ENCODE measurements at regions not wholly inside any gene's neighbourhood (a gene's known extent, or its start where the extent isn't known, plus 50 kb on each side); places are given as distances from the start of the nearest gene placed in this dataset.
A peak's percentile ranks its signal among the peaks of the same experiment; 100 is the strongest.

DNA sequence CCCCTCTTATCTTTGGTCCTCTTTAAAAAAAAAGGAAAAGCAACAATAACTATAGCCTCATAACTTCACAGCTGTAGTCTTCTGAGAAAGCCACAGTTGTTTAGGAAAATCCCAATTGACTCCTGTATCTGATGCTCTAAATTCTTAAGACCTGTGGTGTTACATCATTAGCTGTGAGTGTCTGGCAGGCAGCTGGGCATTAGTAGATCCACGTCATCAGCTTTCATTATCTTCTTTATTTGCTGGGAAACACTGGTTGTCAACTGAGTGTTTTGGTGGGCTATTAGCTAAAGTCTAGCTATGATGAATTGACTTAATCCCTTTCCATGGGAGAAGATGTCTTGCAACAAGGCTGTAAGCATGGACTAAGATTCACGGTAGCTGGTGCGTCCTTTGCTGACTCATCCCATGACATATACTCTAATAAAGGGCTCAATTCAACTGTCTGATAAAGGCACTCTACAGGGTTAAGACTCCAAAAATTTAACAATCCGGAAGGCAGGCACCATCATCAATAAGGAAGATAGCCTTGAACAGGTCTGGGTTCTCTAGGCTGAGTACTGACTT lies 517.2 kb downstream of the PLCL1 start:
- DNase-seq, result no peak

DNA sequence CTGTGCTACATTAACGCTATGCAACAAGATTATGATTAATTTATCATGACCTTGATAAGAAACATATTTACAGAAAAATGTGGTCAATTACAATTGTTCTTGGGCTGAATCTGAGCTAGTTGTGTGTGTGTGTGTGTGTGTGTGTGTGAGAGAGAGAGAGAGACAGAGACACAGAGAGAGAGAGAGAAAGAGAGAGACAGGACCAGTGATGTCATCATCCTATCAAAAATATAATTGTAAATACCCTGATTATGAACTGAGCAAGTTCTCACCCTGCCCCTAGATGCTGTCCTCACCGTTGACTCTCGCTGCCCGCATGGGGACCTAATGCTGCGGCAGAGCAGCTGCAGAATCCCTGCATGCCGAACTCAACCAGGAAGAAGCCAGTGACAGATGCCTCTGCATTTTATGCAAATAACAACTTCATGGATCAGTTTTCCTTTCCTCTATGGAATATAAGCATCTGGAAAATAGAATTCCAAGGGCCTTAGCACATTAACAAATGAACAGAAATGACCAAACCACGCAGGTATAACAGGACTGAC lies 512.5 kb downstream of the PLCL1 start:
- no peak for DNase-seq

DNA sequence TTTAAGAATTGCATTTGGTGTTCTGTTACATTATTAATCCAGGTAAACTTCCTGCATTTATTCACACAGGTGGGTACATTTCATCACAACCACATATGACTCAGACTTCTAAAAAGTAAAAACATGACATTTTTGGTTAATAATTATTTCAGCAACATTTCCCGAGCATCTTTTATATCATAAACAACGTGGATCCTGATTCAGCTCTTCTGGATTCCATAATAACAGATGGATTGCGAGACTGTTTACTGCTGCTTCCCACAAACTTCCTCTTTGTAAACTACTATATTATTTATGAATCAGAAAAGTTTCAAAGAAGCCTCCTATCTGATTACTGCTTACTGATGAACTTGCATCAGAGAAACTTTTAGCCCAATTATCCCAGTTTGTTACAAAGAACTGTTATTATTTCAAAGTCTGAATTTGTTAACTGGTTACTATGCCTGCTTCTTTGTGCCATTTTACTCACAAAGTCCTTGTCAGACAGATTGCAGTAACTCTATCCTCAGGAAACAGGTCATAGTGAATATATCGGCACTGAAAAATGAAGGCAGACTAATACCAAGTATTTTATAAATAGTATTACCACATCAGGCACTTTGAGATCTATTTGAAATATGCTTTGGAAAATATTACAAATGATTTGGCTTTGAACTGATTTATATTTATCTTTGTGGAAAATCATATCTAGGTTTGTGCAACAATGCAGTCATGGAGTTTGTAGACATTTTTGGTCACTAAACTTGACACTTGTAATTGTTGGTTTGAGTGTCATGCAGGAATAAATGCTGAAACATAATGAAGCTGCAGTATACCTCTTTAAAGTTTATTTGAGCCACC lies 511.6 kb downstream of the PLCL1 start:
- no peak for DNase-seq

DNA sequence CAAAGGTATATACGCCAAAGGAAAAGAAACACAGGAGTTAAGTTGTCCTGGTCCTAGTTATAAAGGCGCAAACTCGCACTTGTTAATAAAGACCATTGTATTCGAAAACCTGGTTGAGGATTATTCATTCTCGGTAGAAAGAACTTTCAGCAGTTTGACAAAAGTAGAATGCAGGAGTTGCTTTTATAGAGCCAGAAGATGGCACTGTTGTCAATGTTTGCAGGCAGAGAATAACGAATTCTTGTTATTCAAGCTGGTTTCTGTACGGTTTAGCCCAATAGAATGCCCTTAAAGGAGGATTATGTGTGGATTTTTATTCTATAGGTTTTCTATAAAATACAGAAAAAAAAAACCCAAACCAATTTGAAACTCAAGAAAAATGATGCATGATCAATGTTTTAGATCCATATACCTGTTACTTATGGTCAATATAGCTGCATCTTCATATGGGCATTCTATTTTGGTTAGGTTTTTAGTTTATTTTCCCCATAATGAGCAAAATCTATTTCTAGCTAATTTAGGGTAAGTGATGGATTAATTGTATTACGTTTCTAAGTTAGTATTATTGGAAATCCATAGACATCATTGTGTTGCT lies 510.3 kb downstream of the PLCL1 start:
- no peak for DNase-seq

DNA sequence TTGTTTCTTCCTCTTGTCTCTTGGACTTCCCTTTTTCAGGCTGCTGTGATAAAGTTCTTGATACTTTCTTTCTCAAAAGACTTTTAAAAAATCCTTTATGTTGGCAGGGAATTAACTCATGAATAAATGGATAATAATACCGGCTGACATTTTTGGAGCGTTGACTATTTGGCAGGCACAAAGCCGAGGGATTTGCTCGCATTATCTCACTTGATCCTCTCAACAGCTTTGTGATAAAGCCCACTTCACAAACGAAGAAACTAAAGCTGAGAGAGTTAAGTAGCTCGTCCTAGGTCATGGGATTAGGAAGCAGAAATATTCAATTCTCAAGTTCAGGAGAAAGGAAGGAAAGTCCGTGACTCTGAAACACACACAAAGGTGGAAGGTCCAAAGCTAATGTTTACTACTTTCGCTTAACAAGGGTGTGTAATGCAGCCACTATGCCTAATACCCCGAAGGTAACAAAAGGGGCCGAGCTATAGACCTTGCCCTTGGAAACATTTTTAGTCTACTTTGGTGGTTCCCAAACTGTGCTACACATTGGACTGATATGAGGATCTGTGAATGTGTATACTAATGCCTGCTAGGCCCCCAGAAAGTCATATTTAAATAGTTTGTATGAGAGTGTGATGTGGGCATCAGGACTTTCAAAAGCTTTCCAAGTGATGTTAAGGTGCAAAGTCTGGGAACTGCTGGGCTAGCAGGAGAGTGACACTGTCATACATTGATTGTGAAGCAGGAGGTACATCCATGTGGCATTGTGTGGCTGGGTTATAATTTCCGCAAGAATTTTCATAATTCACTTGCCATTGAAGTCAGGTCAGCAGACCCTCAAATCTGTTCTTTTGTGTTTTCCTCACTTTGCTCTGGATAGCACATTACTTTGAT lies 508.4 kb downstream of the PLCL1 start:
- no peak for DNase-seq

DNA sequence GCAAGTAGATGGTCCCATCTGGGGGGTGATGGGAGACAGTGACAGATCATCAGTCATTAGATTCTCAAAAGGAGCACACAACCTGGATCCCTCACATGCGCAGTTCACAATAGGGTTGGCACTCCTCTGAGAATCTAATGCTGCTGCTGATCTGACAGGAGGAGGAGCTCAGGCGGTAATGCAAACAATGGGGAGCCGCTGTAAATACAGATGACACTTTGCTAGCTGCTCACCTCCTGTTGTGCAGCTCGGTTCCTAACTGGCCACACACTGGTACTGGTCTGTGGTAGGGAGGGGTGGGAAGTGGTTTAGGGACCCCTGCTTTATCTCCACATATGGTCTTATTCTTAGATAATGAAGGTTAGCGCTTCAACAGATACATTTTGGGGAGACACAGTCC lies 506.6 kb downstream of the PLCL1 start:
- DNase-seq, result no peak

DNA sequence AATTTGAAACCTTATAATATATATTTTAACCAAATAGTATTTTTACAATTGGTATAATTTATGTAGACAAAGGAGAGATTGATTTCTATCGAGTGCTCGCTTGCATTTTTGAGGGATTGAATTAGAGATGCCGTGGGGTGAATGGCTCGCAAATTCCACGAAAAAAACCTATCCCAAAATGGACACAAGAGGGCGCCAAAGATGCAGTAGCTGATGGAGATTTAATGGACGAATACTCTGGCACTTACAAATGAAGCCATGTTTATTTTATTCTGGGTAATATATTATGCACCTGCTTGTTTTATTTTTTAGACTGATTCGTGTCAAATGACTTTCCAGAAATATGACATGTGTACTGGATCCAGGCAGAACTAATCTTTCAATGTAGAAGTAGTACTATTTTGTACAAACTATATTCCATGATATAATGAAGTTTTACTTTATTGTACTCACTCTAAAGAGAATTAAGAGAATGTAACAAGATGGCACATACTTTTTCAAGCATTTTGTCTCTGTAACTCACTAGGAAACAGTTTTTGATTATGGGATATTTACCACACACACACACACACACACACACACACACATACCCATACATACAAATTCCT lies 505.4 kb downstream of the PLCL1 start:
- peak; percentile 66 for DNase-seq

DNA sequence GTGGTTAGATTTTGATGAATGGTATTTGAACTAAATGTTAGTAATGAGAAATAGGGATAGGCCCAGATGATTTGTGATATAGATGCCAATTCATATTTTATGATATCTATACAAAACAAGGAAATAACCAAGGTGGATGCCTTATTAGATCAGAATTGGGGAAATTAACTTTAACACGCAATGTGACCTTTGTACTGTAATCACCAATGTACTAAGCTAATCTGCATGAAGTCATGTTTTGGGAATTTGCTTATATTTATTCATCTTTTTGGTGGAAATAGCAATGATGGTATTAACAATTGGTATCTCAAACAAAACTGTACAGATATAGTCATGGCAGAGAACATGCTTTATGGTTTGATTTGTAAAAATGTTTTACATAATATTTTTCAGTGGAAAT lies 504.7 kb downstream of the PLCL1 start:
- no peak for DNase-seq

DNA sequence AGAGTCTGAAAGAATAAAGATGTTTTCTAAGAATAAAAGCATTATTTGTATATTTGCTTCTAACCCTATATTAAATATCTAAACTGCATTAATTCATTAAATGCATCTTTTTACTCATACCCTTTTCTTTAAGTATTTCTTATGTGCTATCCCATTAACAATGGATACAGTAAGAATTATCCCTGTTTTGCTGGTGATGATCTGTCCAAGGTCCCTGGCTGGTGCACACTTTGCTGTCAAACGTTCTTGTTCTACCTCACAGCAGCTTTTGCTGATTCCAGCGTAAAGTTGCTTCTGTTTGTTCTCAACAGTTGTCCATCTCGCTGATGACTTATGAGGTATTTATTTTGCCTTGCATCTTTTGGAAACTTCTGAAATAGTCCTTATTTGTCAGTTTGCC lies 504.0 kb downstream of the PLCL1 start:
- no peak for DNase-seq

DNA sequence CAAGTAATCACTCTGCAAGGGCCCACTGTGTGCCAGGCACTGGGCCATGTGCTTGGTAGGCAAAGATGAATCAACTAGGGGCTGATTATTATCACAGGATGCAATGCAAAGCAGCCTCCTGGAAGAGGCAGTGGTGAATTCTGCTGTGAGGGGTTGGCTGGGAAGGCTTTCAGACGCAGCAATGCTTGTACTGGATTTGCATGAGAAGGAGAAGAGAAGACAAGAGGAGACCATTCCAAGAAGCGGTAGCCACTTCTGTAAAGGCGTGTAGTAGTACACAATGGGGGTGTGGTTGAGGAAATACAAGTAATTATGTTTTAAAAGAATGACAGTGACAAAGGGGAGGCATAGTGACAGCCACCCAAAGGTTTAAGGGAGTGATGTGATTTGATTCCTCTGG lies 502.7 kb downstream of the PLCL1 start:
- no peak for DNase-seq

DNA sequence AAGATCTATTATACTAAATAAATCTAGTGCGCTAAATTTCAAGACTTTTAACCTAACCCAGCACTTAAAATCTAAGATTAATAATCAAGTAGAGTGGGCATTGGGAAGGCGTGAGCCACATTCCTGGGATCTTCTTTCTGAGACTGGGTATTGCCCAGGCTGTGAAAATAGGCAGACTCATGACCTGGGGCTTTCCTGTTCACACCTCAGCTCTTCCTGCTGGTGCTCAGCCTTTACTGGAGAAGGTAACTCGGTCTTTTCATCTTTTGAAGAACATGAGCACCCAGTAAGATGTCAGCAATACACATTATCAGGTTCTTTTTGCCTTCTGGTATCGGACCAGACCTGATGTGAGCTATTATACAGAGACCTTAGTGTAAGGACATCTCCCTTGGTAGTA lies 500.5 kb downstream of the PLCL1 start:
- DNase-seq, result no peak

DNA sequence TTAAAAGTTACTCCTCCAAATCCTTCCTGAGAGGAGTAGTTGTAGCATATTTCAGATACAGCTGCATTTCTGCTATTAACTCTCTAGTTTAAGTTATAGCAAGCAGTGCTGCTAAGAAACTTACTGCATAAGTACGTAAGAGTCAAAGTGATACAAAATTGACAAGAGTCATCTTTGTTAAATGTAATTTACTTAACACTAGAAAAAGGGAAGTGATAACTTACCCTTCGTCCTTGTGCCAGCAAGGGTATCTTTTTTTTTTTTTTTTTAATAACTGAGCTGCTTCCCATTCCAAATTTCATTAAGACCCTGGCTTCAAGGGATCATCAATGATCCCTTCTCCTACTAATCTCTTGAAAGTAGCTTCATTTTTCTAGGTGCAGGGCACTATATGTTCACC lies 493.0 kb downstream of the PLCL1 start:
- DNase-seq, result no peak

DNA sequence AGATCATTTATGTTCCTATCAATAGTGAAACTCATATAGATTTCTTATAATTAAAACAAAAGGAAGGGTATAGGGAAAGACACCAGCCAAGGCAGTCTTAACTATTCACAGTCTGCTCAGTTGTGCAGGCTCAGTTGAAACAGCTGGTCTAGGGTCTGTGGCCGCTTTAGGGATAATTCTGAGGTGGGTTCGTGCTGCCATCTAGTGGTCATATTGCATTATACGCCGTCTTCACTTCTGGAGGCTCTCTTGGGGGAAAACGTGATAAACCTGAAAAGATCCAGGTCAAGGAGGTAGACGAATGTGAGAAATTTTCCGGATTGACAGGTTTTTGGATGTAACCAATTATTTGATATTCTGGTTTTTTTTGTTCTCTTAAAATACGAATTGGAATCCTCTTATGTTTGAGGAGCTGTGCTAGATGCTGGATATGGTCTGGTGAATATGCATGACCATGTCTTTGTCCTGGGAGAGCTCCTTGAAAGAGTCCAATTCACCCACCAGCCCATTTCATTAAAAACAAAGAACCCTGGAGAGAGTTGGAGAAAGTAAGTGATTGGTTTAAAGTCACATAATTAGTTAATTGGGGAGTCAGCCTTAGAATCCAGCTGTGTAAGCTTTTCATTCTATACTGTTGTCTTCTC lies 492.4 kb downstream of the PLCL1 start:
- peak; percentile 71 for DNase-seq

DNA sequence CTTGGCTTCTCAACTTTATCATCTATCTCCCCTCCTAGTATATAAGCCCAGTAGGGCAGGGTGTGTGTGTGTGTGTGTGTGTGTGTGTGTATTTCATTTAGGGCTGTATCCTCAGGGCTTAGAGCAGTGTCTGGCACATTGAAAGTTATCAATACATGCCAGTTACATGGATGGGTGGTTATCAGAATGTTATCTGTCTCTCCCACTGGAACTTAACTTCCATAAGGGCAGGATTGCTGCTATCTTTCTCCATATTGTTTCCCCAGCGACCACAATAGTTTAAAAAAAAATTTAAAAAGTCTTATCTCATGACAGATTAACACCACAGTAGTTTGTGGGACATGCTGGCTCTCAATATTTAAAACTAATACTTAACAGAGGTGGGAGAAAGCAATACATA lies 488.9 kb downstream of the PLCL1 start:
- DNase-seq, result no peak

DNA sequence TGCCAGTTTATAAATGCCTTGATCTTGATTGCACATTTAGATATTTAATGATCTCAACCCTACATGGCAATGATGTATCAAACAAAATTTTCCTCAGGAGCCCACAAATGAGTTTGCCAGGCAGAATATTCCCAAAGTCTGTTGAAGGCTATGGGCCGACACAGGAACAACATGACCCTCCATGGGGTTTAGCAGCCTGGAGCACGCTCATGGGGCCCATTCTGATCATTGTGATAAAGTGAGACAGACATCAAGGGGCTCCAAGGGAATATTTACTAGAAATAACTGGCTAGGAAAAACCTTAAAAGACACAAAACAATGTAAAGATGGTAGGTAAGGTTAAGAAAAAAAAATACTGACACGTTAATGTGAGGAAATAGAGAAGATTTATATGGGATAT lies 485.4 kb downstream of the PLCL1 start:
- no peak for DNase-seq

DNA sequence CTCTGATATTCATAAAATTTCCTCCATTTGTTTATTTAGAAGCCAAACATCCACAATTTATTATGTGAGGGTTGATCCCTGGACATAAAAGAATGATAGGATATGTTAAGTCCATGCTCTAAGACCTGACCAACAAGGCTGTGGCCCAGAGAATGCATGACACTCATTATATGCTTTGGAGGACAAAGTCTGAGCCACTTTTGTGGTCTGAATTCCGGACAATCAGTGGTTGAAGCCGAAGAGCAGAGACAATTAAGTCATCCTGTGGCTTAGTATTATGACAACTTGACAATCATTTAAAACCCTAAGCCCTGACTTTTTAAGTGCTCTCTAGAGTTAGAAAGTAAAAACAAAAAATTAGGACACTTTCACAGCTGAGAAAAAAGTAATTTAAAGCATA lies 483.3 kb downstream of the PLCL1 start:
- no peak for DNase-seq

DNA sequence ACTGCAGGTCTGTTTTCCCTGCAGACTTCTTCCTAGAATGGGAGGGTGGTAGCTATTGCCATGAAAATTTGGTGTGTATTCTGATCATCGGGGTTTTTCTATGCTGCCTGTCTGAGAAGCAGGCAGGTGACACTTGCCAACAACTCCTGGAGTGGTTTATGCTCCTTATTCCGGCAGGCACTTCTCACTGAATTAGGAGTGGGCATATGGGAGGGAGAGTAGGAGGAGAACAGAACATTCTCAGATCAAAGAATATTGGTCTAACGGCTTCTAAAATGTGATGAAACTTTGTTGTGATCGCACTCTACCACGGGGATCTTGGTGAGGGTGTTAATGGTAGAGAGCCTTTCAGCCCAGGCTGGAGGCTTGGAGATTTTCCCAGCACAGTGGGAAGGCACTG lies 480.8 kb downstream of the PLCL1 start:
- no peak for DNase-seq

DNA sequence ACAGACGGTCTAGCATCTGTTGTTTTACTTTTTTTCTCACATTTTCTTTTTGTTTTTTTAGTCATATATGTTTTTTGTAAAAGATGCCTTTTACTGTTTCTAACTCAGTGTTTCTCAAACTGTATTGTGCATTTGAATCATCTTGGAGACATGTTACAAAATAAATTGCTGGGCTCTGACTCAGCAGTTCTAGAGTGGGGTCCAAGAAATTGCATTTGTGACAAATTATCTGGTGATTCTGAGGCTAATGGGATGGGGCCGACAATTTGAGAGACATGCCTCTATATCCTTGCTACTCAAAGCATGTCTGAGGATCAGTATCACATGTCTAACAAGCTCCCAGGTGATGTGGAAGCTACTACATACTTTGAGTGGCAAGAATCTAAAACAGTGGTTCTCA lies 478.8 kb downstream of the PLCL1 start:
- DNase-seq, result no peak

DNA sequence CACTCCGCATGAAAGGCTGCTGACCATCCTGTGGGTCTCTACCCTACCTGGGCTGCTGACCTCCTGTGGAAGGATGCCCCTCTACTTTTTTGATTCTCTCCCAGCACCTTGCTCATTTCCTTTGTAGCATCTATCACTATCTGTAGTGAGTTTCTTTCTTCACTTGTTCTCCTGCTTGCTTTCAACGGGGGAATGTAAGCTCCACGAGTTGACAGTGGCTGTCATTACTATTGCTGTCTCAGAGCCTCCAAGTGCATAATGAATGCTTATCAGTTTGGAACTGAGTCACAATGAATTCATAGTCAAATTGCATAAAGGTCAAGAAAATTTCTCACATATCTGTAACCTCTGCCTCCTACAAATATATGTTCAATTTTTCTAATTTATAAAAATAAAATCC lies 477.7 kb downstream of the PLCL1 start:
- no peak for DNase-seq

DNA sequence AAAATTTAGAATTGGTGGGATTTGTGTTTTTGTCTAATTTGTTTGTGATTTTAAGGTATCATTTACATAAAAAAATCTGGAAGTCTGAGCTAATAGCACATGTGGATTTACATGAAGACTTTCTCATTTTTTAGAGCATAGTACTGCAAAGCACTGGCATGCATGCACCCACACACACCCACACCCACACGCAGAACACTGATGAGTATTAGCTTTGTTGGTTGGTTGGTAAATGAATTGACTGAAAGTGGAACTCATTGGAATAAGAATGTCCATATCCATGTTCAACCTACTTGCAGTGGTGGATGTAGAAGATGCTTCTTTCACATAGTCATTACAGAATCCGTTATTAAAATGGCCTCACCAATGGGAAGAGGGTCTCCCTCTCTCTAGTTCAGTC lies 475.8 kb downstream of the PLCL1 start:
- DNase-seq, result no peak

DNA sequence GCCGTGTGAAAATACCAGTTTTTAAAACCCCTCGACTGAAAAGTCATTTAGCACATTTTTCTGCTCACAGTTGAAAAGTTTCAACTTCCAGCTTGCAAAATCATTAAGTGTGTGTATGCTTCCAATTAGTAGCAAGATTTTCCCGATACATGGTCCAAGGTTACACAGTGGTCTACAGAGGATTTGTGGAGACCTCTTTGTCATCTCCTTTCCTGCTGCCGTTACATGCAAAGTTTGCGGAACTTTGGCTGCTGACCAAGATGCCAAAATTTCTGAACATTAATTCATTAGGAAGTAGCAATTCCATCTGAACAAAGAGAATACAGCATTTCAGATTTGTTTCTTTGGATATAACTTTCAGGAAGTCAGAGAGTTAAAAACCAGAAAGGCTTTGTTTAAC lies 474.6 kb downstream of the PLCL1 start:
- no peak for DNase-seq

DNA sequence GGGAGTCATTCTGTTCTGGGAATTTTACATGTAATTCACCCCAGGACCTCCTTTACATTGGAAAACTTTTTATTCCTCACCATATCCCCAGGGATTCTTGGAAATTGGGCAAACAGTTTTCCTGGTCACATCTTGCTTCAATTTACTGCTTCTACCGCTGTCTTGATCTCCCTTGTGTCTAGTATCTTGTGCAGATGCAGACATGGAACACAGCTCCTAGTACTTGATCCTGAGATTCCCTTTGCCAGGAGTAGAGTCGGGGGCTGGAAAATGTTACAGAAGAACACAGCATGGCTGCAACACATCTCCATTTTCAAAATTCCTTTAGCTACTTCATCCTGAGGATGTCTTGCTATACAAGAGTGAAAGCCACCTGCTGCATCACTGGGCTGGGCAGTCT lies 472.8 kb downstream of the PLCL1 start:
- DNase-seq, result no peak

All from activated CD4-positive, alpha-beta T cell treated with anti-CD3 and anti-CD28 coated beads for 48 hours (primary cell).